Esophagus muscularis mucosa (tissue), 3 donors: ENCODE measurements at regions not wholly inside any gene's neighbourhood (a gene's known extent, or its start where the extent isn't known, plus 50 kb on each side); places are given as distances from the start of the nearest gene placed in this dataset.

Experiments
- POLR2A ChIP-seq: fragments of 450-650 bp; IDR thresholded peaks from one replicate; pipeline ENCODE4 v1.6.1; 2017; ENCODE audit warnings: antibody characterized with exemption, moderate library complexity, mild to moderate bottlenecking, low read depth
- TF ChIP-seq, protein P1 (sequence below), 3 experiments: fragments of 200-600 bp in 2 of 3; fragments of 450-650 bp in 1 of 3; sonication (generic) in 2 of 3; IDR thresholded peaks; one replicate each; pipeline ENCODE4 v1.5.1; 2017 to 2019; ENCODE audit warnings: antibody characterized with exemption in 3 of 3, mild to moderate bottlenecking in 2 of 3, moderate library complexity in 1 of 3

DNA sequence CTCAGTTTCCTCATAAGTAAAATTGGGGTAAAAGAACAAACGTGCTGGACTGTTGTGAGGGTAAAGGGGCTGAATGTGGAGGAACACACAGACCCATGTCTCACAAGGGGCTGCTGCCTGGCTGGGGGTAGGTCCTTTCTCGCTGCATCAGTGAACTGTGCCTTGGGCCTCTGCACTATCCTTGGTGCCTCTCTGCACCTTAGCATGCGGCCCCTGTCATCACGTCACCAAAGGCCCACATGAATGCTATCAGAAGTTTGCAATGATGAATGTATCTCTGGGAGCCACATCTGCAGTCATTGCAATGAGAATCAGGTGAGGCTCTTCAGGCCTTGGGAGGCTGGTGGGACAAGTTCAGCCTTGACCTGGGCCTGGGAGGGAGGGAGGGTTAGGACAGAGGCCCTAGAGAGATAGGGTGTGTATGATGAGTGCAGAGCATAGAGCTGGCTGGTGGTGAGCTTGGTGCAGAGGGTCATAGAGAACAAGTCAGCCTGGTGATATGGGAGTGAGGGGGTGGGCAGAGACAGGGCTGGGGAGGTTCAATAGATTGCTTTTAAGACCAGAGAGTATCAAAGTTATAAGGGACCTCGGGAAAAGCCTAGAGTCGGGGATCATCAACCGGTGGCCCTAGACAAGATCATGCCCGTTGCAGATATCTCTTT lies 308.4 kb downstream of the RPS24 start:
- no peak for TF ChIP-seq POLR2A
- TF ChIP-seq, protein P1, sequence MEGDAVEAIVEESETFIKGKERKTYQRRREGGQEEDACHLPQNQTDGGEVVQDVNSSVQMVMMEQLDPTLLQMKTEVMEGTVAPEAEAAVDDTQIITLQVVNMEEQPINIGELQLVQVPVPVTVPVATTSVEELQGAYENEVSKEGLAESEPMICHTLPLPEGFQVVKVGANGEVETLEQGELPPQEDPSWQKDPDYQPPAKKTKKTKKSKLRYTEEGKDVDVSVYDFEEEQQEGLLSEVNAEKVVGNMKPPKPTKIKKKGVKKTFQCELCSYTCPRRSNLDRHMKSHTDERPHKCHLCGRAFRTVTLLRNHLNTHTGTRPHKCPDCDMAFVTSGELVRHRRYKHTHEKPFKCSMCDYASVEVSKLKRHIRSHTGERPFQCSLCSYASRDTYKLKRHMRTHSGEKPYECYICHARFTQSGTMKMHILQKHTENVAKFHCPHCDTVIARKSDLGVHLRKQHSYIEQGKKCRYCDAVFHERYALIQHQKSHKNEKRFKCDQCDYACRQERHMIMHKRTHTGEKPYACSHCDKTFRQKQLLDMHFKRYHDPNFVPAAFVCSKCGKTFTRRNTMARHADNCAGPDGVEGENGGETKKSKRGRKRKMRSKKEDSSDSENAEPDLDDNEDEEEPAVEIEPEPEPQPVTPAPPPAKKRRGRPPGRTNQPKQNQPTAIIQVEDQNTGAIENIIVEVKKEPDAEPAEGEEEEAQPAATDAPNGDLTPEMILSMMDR (IDR thresholded peaks at IDR 0.05), result no peak
